ENCODE measurements at regions not wholly inside any gene's neighbourhood (a gene's known extent, or its start where the extent isn't known, plus 50 kb on each side); places are given as distances from the start of the nearest gene placed in this dataset.

- Histone ChIP-seq H3K4me1 (ENCODE audit: control insufficient read depth, insufficient read depth, low read length) (no peaks in the 10 kb centered on the region), H3K9me3 (ENCODE audit: control insufficient read depth in 2 of 2, low read length in 2 of 2) (no peaks in the 10 kb centered on the region), H3K27me3 (ENCODE audit: control insufficient read depth in 1 of 2, insufficient read depth in 2 of 2, low read length in 2 of 2) (peaks cover 0 to 3% of the 10 kb centered on the region in 2 donors), H3K36me3 (ENCODE audit: control insufficient read depth in 2 of 2, insufficient read depth in 2 of 2, low read length in 2 of 2) (no peaks in the 10 kb centered on the region), H3K9ac (ENCODE audit: low read length in 2 of 2) (no peak overlapping the region), H3K27ac (ENCODE audit: low read length) (no peak overlapping the region), H3K4me3 (ENCODE audit: low read length in 2 of 2) (no peak overlapping the region)
Observed at GRCh38 chr11:119490253-119491006, 67.5 kb upstream of the THY1 start.

- Histone ChIP-seq H3K4me3 (ENCODE audit: low read length in 2 of 2) (no peak overlapping the region), H3K27ac (ENCODE audit: low read length) (no peak overlapping the region)
Observed at GRCh38 chr11:119489087-119489486, 66.1 kb upstream of the THY1 start.

GRCh38 chr11:119488256-119488995 lies 65.5 kb upstream of the THY1 start:
- Histone ChIP-seq H3K9ac (ENCODE audit: low read length in 2 of 2) (no peak overlapping the region), H3K27ac (ENCODE audit: low read length) (no peak overlapping the region), H3K27me3 (ENCODE audit: control insufficient read depth in 1 of 2, insufficient read depth in 2 of 2, low read length in 2 of 2) (peaks cover 0 to 3% of the 10 kb centered on the region in 2 donors), H3K9me3 (ENCODE audit: control insufficient read depth in 2 of 2, low read length in 2 of 2) (no peaks in the 10 kb centered on the region), H3K4me3 (ENCODE audit: low read length in 2 of 2) (no peak overlapping the region), H3K36me3 (ENCODE audit: control insufficient read depth in 2 of 2, insufficient read depth in 2 of 2, low read length in 2 of 2) (no peaks in the 10 kb centered on the region), H3K4me1 (ENCODE audit: control insufficient read depth, insufficient read depth, low read length) (no peaks in the 10 kb centered on the region)

More at GRCh38 chr11:119489087-119489486, 66.1 kb upstream of the THY1 start:
- no peaks in the 10 kb centered on the region for H3K36me3 ChIP-seq (ENCODE audit: control insufficient read depth in 2 of 2, insufficient read depth in 2 of 2, low read length in 2 of 2)
- peaks cover 0 to 3% of the 10 kb centered on the region in 2 donors for H3K27me3 ChIP-seq (ENCODE audit: control insufficient read depth in 1 of 2, insufficient read depth in 2 of 2, low read length in 2 of 2)
- no peak overlapping the region for H3K9ac ChIP-seq (ENCODE audit: low read length in 2 of 2)
- no peaks in the 10 kb centered on the region for H3K4me1 ChIP-seq (ENCODE audit: control insufficient read depth, insufficient read depth, low read length)
- no peaks in the 10 kb centered on the region for H3K9me3 ChIP-seq (ENCODE audit: control insufficient read depth in 2 of 2, low read length in 2 of 2)

GRCh38 chr11:119486691-119487259 lies 63.8 kb upstream of the THY1 start:
- H3K36me3 ChIP-seq (ENCODE audit: control insufficient read depth in 2 of 2, insufficient read depth in 2 of 2, low read length in 2 of 2): no peaks in the 10 kb centered on the region

GRCh38 chr11:119486016-119486415 lies 63.0 kb upstream of the THY1 start:
- H3K9me3 ChIP-seq (ENCODE audit: control insufficient read depth in 2 of 2, low read length in 2 of 2): no peaks in the 10 kb centered on the region
- no peak overlapping the region for H3K27ac ChIP-seq (ENCODE audit: low read length)
- H3K36me3 ChIP-seq (ENCODE audit: control insufficient read depth in 2 of 2, insufficient read depth in 2 of 2, low read length in 2 of 2): no peaks in the 10 kb centered on the region
- H3K27me3 ChIP-seq (ENCODE audit: control insufficient read depth in 1 of 2, insufficient read depth in 2 of 2, low read length in 2 of 2): no peaks in the 10 kb centered on the region
- H3K4me1 ChIP-seq (ENCODE audit: control insufficient read depth, insufficient read depth, low read length): peaks cover 5% of the 10 kb centered on the region
- H3K4me3 ChIP-seq (ENCODE audit: low read length in 2 of 2): no peak overlapping the region
- no peak overlapping the region for H3K9ac ChIP-seq (ENCODE audit: low read length in 2 of 2)

More at GRCh38 chr11:119486691-119487259, 63.8 kb upstream of the THY1 start:
- Histone ChIP-seq H3K4me1 (ENCODE audit: control insufficient read depth, insufficient read depth, low read length) (peaks cover under 1% of the 10 kb centered on the region), H3K27ac (ENCODE audit: low read length) (no peak overlapping the region), H3K9ac (ENCODE audit: low read length in 2 of 2) (no peak overlapping the region), H3K9me3 (ENCODE audit: control insufficient read depth in 2 of 2, low read length in 2 of 2) (no peaks in the 10 kb centered on the region), H3K27me3 (ENCODE audit: control insufficient read depth in 1 of 2, insufficient read depth in 2 of 2, low read length in 2 of 2) (peaks cover 0 to 3% of the 10 kb centered on the region in 2 donors), H3K4me3 (ENCODE audit: low read length in 2 of 2) (no peak overlapping the region)

- Histone ChIP-seq H3K36me3 (ENCODE audit: control insufficient read depth in 2 of 2, insufficient read depth in 2 of 2, low read length in 2 of 2) (no peaks in the 10 kb centered on the region), H3K4me3 (ENCODE audit: low read length in 2 of 2) (no peak overlapping the region)
Observed at GRCh38 chr11:119484741-119485605, 62.0 kb upstream of the THY1 start.

GRCh38 chr11:119483881-119484371 lies 61.0 kb upstream of the THY1 start:
- Histone ChIP-seq H3K36me3 (ENCODE audit: control insufficient read depth in 2 of 2, insufficient read depth in 2 of 2, low read length in 2 of 2) (no peaks in the 10 kb centered on the region), H3K9me3 (ENCODE audit: control insufficient read depth in 2 of 2, low read length in 2 of 2) (no peaks in the 10 kb centered on the region), H3K4me3 (ENCODE audit: low read length in 2 of 2) (no peak overlapping the region), H3K9ac (ENCODE audit: low read length in 2 of 2) (no peak overlapping the region), H3K4me1 (ENCODE audit: control insufficient read depth, insufficient read depth, low read length) (peaks cover 5% of the 10 kb centered on the region), H3K27ac (ENCODE audit: low read length) (no peak overlapping the region), H3K27me3 (ENCODE audit: control insufficient read depth in 1 of 2, insufficient read depth in 2 of 2, low read length in 2 of 2) (no peaks in the 10 kb centered on the region)

More at GRCh38 chr11:119484741-119485605, 62.0 kb upstream of the THY1 start:
- no peak overlapping the region for H3K9ac ChIP-seq (ENCODE audit: low read length in 2 of 2)
- H3K27ac ChIP-seq (ENCODE audit: low read length): no peak overlapping the region
- no peaks in the 10 kb centered on the region for H3K27me3 ChIP-seq (ENCODE audit: control insufficient read depth in 1 of 2, insufficient read depth in 2 of 2, low read length in 2 of 2)
- peaks cover 5% of the 10 kb centered on the region for H3K4me1 ChIP-seq (ENCODE audit: control insufficient read depth, insufficient read depth, low read length)
- H3K9me3 ChIP-seq (ENCODE audit: control insufficient read depth in 2 of 2, low read length in 2 of 2): no peaks in the 10 kb centered on the region

GRCh38 chr11:119483341-119483880 lies 60.4 kb upstream of the THY1 start:
- no peaks in the 10 kb centered on the region for H3K27me3 ChIP-seq (ENCODE audit: control insufficient read depth in 1 of 2, insufficient read depth in 2 of 2, low read length in 2 of 2)

GRCh38 chr11:119482521-119483011 lies 59.6 kb upstream of the THY1 start:
- peaks cover 5% of the 10 kb centered on the region for H3K4me1 ChIP-seq (ENCODE audit: control insufficient read depth, insufficient read depth, low read length)
- H3K4me3 ChIP-seq (ENCODE audit: low read length in 2 of 2): no peak overlapping the region
- H3K27ac ChIP-seq (ENCODE audit: low read length): no peak overlapping the region
- H3K36me3 ChIP-seq (ENCODE audit: control insufficient read depth in 2 of 2, insufficient read depth in 2 of 2, low read length in 2 of 2): no peaks in the 10 kb centered on the region
- H3K9me3 ChIP-seq (ENCODE audit: control insufficient read depth in 2 of 2, low read length in 2 of 2): no peaks in the 10 kb centered on the region
- H3K27me3 ChIP-seq (ENCODE audit: control insufficient read depth in 1 of 2, insufficient read depth in 2 of 2, low read length in 2 of 2): no peaks in the 10 kb centered on the region
- H3K9ac ChIP-seq (ENCODE audit: low read length in 2 of 2): no peak overlapping the region

More at GRCh38 chr11:119483341-119483880, 60.4 kb upstream of the THY1 start:
- Histone ChIP-seq H3K4me3 (ENCODE audit: low read length in 2 of 2) (no peak overlapping the region), H3K9me3 (ENCODE audit: control insufficient read depth in 2 of 2, low read length in 2 of 2) (no peaks in the 10 kb centered on the region), H3K36me3 (ENCODE audit: control insufficient read depth in 2 of 2, insufficient read depth in 2 of 2, low read length in 2 of 2) (no peaks in the 10 kb centered on the region), H3K4me1 (ENCODE audit: control insufficient read depth, insufficient read depth, low read length) (peaks cover 5% of the 10 kb centered on the region), H3K27ac (ENCODE audit: low read length) (no peak overlapping the region), H3K9ac (ENCODE audit: low read length in 2 of 2) (no peak overlapping the region)
